ENCODE measurements at regions not wholly inside any gene's neighbourhood (a gene's known extent, or its start where the extent isn't known, plus 50 kb on each side); places are given as distances from the start of the nearest gene placed in this dataset.

- H3K4me3 ChIP-seq, result no peak overlapping the region
- no peak for TF ChIP-seq CTCF (IDR thresholded peaks at IDR 0.05)
- TF ChIP-seq POLR2A (IDR thresholded peaks at IDR 0.05), result no peak
- no peaks in the 10 kb centered on the region for H3K4me1 ChIP-seq
- no peaks in the 10 kb centered on the region for H3K27me3 ChIP-seq
- H3K36me3 ChIP-seq, result no peaks in the 10 kb centered on the region
- H3K27ac ChIP-seq, result no peak overlapping the region
- DNase-seq (no peak), ATAC-seq (no peak)
- intact Hi-C loops (cut with DNase I), result no loop called here
- WGBS, 4 donors, result 82 to 86% (median 84%) methylated on average over 3 of the region's 3 CpGs
- peaks cover 0 to 3% (median 0%) of the 10 kb centered on the region in 12 donors for H3K9me3 ChIP-seq
Observed at GRCh38 chr21:19922122-19922521, 1076.1 kb upstream of the NCAM2 start.

GRCh38 chr21:19935467-19935866, 1062.7 kb upstream of the NCAM2 start:
- Histone ChIP-seq H3K27ac (no peak overlapping the region), H3K4me1 (no peaks in the 10 kb centered on the region), H3K36me3 (no peaks in the 10 kb centered on the region), H3K27me3 (no peaks in the 10 kb centered on the region), H3K4me3 (no peak overlapping the region), H3K9me3 (peaks cover 0 to 8% (median 0%) of the 10 kb centered on the region in 12 donors)
- TF ChIP-seq POLR2A (IDR thresholded peaks at IDR 0.05) (no peak), CTCF (IDR thresholded peaks at IDR 0.05) (no peak)
- ATAC-seq (no peak), DNase-seq (no peak)
- intact Hi-C loops (cut with DNase I), result no loop called here
- 67 to 81% (median 73%) methylated on average over 6 of the region's 6 CpGs for WGBS, 4 donors

- ATAC-seq (no peak), DNase-seq (no peak)
- Histone ChIP-seq H3K9me3 (peaks cover 0 to 8% (median 0%) of the 10 kb centered on the region in 12 donors), H3K4me1 (no peaks in the 10 kb centered on the region), H3K36me3 (no peaks in the 10 kb centered on the region), H3K27me3 (no peaks in the 10 kb centered on the region), H3K27ac (no peak overlapping the region), H3K4me3 (no peak overlapping the region)
- TF ChIP-seq CTCF (IDR thresholded peaks at IDR 0.05) (no peak), POLR2A (IDR thresholded peaks at IDR 0.05) (no peak)
- WGBS, 4 donors, result 50 to 57% (median 53%) methylated on average over 4 of the region's 4 CpGs
- intact Hi-C loops (cut with DNase I), result no loop called here
Observed at GRCh38 chr21:19937619-19938018, 1060.6 kb upstream of the NCAM2 start.

- Histone ChIP-seq H3K4me3 (no peak overlapping the region), H3K9me3 (peaks cover 0 to 8% (median 0%) of the 10 kb centered on the region in 12 donors), H3K36me3 (no peaks in the 10 kb centered on the region), H3K27me3 (no peaks in the 10 kb centered on the region), H3K4me1 (no peaks in the 10 kb centered on the region), H3K27ac (no peak overlapping the region)
- intact Hi-C loops (cut with DNase I), result no loop called here
- no peak for ATAC-seq
- TF ChIP-seq POLR2A (IDR thresholded peaks at IDR 0.05), result no peak
- no peak for TF ChIP-seq CTCF (IDR thresholded peaks at IDR 0.05)
- DNase-seq, result no peak
Observed at GRCh38 chr21:19941626-19942025, 1056.6 kb upstream of the NCAM2 start.

Data from heart left ventricle (tissue), 16 donors.